Tibial nerve (tissue), 4 donors: ENCODE measurements at regions not wholly inside any gene's neighbourhood (a gene's known extent, or its start where the extent isn't known, plus 50 kb on each side); places are given as distances from the start of the nearest gene placed in this dataset.

Experiments used
- EP300 ChIP-seq, 2 donors: sonication (generic); formaldehyde crosslinking; IDR thresholded peaks; one replicate each; pipeline ENCODE4 v1.6.1; 2017; ENCODE audit warnings: antibody characterized with exemption in 2 of 2, mild to moderate bottlenecking in 1 of 2
- TF ChIP-seq, protein P1 (sequence below), 5 experiments: fragments of 200-600 bp in 3 of 5; fragments of 450-650 bp in 2 of 5; sonication (generic) in 3 of 5; IDR thresholded peaks; one replicate each; pipeline ENCODE4 v1.5.1; 2016 to 2019; ENCODE audit warnings: antibody characterized with exemption in 5 of 5, mild to moderate bottlenecking in 3 of 5, moderate library complexity in 2 of 5

- TF ChIP-seq, protein P1, sequence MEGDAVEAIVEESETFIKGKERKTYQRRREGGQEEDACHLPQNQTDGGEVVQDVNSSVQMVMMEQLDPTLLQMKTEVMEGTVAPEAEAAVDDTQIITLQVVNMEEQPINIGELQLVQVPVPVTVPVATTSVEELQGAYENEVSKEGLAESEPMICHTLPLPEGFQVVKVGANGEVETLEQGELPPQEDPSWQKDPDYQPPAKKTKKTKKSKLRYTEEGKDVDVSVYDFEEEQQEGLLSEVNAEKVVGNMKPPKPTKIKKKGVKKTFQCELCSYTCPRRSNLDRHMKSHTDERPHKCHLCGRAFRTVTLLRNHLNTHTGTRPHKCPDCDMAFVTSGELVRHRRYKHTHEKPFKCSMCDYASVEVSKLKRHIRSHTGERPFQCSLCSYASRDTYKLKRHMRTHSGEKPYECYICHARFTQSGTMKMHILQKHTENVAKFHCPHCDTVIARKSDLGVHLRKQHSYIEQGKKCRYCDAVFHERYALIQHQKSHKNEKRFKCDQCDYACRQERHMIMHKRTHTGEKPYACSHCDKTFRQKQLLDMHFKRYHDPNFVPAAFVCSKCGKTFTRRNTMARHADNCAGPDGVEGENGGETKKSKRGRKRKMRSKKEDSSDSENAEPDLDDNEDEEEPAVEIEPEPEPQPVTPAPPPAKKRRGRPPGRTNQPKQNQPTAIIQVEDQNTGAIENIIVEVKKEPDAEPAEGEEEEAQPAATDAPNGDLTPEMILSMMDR (IDR thresholded peaks at IDR 0.05) = no peak
- TF ChIP-seq EP300 (IDR thresholded peaks at IDR 0.05) = no peak
Observed at GRCh38 chr11:23310276-23310675, 450.0 kb upstream of the CCDC179 start.
